GM21390 (cell line): ENCODE measurements at regions not wholly inside any gene's neighbourhood (a gene's known extent, or its start where the extent isn't known, plus 50 kb on each side); places are given as distances from the start of the nearest gene placed in this dataset.
"Not testable (repeated sequence)": the region's sequence is repeated elsewhere in the genome, so short reads cannot be mapped to it uniquely, and the experiment has no call there.

Experiments used
- ATAC-seq: cut with Tn5 transposase; IDR thresholded peaks from one replicate; pipeline ENCODE4 v1.9.1; 2021; ENCODE audit not compliant: unreplicated experiment

DNA sequence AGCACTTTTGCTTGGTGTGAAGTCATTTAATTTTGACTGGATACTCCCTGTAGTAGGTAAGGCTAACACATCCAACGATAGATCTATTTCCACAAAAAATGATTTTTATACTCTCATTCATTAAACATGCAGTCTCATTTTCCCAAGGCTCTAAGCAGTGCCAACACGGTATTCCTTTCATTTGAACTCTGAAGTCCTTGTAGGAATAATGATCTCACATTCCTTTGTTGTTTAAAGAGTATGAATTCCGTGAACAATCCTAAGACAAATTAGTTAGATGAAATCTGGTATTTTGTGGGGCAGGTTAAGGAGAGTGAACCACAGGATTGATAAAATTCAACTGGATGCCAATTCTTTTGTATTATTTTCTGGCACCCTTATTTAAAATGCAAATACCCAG lies 66.6 kb downstream of the LACC1 start:
- no peak for ATAC-seq

- ATAC-seq, result no peak
Observed at GRCh38 chr13:43947897-43948458, 68.3 kb downstream of the LACC1 start.

DNA sequence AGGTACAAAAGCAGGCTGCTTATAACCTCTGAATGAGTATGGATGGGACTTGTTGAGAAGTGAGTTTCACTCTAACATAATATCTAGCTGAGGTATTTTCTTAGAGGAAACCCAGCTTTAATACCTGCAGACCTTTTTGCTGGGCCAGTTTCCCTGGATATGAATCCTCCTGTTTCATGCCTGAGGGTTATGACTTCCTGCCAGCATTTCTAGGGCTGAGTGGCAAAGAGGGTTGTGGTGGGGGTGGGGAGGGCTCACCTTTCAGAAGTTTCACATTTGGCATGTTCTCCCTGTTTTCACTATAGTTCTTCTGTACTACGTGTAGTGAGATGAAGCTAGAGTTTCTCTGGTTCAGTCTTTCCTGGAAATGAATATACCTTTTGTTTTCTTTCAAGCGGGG lies 73.7 kb downstream of the LACC1 start:
- no peak for ATAC-seq

GRCh38 chr13:43956975-43957374 lies 77.3 kb downstream of the LACC1 start:
- ATAC-seq, result not testable (repeated sequence)

DNA sequence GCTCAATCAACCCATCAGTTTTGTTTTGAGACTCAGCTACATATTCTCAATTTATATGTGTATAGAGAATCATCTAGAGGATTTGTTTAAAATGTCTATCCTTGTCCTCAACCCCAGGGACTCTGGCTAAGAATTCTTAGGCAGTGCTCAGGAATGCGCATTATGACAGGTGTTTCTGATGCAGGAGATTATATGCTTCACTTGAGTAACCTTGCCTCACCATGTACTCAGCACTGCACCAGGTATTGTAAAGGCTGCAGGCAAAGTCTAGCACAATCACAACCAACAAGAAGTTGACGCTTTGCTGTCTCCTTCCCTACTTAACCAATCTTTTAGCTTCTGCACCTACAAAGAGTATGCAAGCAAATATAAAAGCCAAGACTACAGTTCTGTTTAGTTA lies 79.6 kb downstream of the LACC1 start:
- ATAC-seq, result no peak

- ATAC-seq, result no peak
Observed at GRCh38 chr13:43961909-43962308, 82.2 kb downstream of the LACC1 start.

DNA sequence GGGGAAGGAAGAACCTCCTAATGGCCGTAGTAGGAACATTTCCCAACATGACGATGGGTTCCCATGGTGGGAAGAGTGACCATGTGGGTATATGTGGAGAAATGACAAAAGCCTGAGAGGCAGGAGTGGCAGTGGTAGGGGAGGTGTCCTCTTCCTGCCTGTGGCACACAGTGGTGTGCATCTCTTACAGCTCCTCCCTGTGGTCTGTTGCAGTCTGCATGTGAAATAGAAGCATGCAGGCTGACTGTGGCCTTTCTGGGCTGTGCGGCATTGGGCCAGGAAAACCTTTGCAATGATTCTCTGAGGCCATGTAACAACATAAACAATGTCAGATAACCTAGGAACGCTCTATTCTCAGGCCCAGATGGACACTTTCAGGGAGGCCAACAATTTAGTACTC lies 84.0 kb downstream of the LACC1 start:
- no peak for ATAC-seq

GRCh38 chr13:43964698-43965458 lies 85.2 kb downstream of the LACC1 start:
- no peak for ATAC-seq

DNA sequence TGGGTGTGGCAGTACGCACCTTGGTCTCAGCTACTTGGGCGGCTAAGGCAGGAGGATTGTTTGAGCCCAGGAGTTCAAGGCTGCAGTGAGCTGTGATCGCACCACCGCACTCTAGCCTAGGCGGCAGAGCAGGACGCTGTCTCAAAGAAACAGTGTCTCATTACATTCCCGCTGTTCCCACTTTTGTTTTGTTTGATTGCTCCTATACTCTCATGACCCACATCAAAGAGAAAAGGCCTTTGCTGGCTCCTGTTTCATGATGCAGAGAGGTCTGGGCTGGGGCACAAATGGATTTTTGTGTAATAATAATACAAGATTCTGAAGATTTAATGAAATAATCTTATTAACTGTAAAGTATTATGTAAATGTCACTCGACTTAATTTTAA lies 85.7 kb downstream of the LACC1 start:
- no peak for ATAC-seq

GRCh38 chr13:43968251-43968942 lies 88.7 kb downstream of the LACC1 start:
- not testable (repeated sequence) for ATAC-seq

GRCh38 chr13:43968943-43969690 lies 89.4 kb downstream of the LACC1 start:
- ATAC-seq, result not testable (repeated sequence)

DNA sequence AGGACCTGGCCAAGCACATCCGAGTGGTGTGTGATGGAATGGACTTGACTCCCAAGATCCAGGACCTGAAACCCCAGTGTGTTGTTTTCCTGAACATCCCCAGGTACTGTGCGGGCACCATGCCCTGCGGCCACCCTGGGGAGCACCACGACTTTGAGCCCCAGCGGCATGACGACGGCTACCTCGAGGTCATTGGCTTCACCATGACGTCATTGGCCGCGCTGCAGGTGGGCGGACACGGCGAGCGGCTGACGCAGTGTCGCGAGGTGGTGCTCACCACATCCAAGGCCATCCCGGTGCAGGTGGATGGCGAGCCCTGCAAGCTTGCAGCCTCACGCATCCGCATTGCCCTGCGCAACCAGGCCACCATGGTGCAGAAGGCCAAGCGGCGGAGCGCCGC lies 90.2 kb downstream of the LACC1 start:
- not testable (repeated sequence) for ATAC-seq

DNA sequence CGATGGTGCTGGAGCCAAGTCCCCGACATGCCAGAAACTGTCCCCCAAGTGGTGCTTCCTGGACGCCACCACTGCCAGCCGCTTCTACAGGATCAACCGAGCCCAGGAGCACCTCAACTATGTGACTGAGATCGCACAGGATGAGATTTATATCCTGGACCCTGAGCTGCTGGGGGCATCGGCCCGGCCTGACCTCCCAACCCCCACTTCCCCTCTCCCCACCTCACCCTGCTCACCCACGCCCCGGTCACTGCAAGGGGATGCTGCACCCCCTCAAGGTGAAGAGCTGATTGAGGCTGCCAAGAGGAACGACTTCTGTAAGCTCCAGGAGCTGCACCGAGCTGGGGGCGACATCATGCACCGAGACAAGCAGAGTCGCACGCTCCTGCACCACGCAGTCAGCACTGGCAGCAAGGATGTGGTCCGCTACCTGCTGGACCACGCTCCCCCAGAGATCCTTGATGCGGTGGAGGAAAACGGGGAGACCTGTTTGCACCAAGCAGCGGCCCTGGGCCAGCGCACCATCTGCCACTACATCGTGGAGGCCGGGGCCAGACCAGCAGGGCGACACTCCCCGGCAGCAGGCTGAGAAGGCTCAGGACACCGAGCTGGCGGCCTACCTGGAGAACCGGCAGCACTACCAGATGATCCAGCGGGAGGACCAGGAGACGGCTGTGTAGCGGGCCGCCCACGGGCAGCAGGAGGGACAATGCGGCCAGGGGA lies 91.0 kb downstream of the LACC1 start:
- ATAC-seq, result not testable (repeated sequence)

DNA sequence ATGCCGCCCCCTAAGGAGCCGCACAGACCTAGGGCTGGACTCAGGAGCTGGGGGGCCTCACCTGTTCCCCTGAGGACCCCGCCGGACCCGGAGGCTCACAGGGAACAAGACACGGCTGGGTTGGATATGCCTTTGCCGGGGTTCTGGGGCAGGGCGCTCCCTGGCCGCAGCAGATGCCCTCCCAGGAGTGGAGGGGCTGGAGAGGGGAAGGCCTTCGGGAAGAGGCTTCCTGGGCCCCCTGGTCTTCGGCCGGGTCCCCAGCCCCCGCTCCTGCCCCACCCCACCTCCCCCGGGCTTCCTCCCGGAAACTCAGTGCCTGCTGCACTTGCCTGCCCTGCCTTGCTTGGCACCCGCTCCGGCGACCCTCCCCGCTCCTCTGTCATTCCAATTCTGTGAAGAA lies 91.6 kb downstream of the LACC1 start:
- ATAC-seq, result not testable (repeated sequence)

- no peak for ATAC-seq
Observed at GRCh38 chr13:43977911-43978310, 98.2 kb downstream of the LACC1 start.

GRCh38 chr13:43978688-43979087 lies 99.0 kb downstream of the LACC1 start:
- no peak for ATAC-seq

GRCh38 chr13:43979492-43979891 lies 99.8 kb downstream of the LACC1 start:
- no peak for ATAC-seq

DNA sequence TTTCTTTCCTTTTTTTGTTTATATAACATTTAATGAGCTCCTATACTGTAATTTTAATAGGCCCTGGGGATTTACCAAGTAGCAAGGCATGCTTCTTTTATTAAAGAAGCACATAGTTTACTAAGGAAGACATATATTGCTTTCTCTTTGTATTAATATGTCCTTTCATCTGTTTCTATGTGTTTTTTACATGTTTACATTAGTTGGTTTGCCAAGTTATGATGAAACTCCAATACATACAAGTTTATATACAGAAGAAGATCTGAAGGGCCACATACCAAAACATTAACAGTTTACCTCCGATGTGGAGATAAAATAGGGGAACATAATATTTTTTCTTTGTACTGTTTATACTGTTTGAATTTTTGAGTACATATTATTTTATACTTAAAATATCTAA lies 100.9 kb downstream of the LACC1 start:
- no peak for ATAC-seq

GRCh38 chr13:43981091-43981490 lies 101.4 kb downstream of the LACC1 start:
- ATAC-seq, result no peak

DNA sequence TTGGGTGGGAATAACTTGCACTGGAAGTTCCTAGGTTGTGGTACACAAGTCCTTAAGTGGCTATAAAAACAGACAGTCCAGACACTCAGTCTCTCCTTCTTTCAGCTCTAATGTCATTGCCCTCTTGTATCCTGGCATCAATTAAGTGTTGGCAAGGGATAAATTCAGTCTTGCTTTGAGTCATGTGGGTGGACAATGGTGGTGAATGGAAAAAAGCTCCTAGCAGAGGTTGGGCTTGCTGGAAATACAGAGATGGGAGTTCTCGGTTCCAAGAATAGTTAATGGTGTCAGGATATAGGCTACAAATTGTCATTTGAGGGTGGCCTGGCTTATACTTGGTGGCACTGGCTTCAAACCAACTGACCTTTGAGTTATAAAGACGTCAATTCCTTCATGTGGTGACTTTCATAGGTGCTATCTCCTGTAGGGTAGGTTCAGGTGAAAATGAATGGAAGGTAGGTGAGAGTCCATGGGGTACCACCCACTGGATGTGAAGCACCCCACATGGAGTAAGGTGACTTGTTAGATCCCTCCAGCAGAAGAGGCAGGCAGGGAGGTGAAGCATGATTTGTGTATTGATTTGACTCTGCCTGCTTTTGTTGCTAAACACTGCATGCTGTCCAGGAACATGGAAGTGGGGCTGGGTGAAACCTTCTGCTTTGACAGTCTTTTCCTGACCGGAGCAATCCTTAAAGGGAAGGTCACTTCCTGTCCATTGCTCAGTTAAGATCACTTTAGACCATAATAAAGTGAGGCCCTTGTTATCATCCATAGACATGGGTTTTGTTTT lies 102.0 kb downstream of the LACC1 start:
- no peak for ATAC-seq
